ENCODE measurements at regions not wholly inside any gene's neighbourhood (a gene's known extent, or its start where the extent isn't known, plus 50 kb on each side); places are given as distances from the start of the nearest gene placed in this dataset.
"Not testable (repeated sequence)": the region's sequence is repeated elsewhere in the genome, so short reads cannot be mapped to it uniquely, and the experiment has no call there.

- no peak for DNase-seq
Measured at GRCh38 chr2:189231719-189232323, 52.3 kb upstream of the COL5A2 start.

- DNase-seq = no peak
Measured at GRCh38 chr2:189232759-189233406, 53.3 kb upstream of the COL5A2 start.

GRCh38 chr2:189233527-189233926 lies 54.0 kb upstream of the COL5A2 start:
- no peak for DNase-seq

GRCh38 chr2:189234991-189235390 lies 55.4 kb upstream of the COL5A2 start:
- DNase-seq = no peak

GRCh38 chr2:189236066-189236465 lies 56.5 kb upstream of the COL5A2 start:
- no peak for DNase-seq

GRCh38 chr2:189238903-189239302 lies 59.3 kb upstream of the COL5A2 start:
- DNase-seq = no peak

- not testable (repeated sequence) for DNase-seq
Measured at GRCh38 chr2:189243843-189244242, 64.3 kb upstream of the COL5A2 start.

- DNase-seq = no peak
Measured at GRCh38 chr2:189247276-189247675, 67.7 kb upstream of the COL5A2 start.

GRCh38 chr2:189248141-189248540 lies 68.6 kb upstream of the COL5A2 start:
- DNase-seq = no peak

GRCh38 chr2:189249171-189249570 lies 69.6 kb upstream of the COL5A2 start:
- no peak for DNase-seq

GRCh38 chr2:189249901-189250300 lies 70.3 kb upstream of the COL5A2 start:
- DNase-seq = no peak

- DNase-seq = no peak
Measured at GRCh38 chr2:189252991-189253675, 73.6 kb upstream of the COL5A2 start.

GRCh38 chr2:189253836-189254235 lies 74.3 kb upstream of the COL5A2 start:
- no peak for DNase-seq

- peak; percentile 74 for DNase-seq
Measured at GRCh38 chr2:189254268-189254883, 74.8 kb upstream of the COL5A2 start.

GRCh38 chr2:189255711-189256110 lies 76.2 kb upstream of the COL5A2 start:
- DNase-seq = no peak

GRCh38 chr2:189258616-189259365 lies 79.2 kb upstream of the COL5A2 start:
- peak; percentile 58 for DNase-seq

GRCh38 chr2:189260361-189260814 lies 80.8 kb upstream of the COL5A2 start:
- DNase-seq = no peak

- peak; percentile 92 for DNase-seq
Measured at GRCh38 chr2:189261431-189261841, 81.9 kb upstream of the COL5A2 start.

GRCh38 chr2:189261916-189262315 lies 82.4 kb upstream of the COL5A2 start:
- DNase-seq = no peak

- no peak for DNase-seq
Measured at GRCh38 chr2:189265696-189266320, 86.2 kb upstream of the COL5A2 start.

- no peak for DNase-seq
Measured at GRCh38 chr2:189267491-189267890, 87.9 kb upstream of the COL5A2 start.
